ENCODE measurements at regions not wholly inside any gene's neighbourhood (a gene's known extent, or its start where the extent isn't known, plus 50 kb on each side); places are given as distances from the start of the nearest gene placed in this dataset.
"Not testable (repeated sequence)": the region's sequence is repeated elsewhere in the genome, so short reads cannot be mapped to it uniquely, and the experiment has no call there.

DNA sequence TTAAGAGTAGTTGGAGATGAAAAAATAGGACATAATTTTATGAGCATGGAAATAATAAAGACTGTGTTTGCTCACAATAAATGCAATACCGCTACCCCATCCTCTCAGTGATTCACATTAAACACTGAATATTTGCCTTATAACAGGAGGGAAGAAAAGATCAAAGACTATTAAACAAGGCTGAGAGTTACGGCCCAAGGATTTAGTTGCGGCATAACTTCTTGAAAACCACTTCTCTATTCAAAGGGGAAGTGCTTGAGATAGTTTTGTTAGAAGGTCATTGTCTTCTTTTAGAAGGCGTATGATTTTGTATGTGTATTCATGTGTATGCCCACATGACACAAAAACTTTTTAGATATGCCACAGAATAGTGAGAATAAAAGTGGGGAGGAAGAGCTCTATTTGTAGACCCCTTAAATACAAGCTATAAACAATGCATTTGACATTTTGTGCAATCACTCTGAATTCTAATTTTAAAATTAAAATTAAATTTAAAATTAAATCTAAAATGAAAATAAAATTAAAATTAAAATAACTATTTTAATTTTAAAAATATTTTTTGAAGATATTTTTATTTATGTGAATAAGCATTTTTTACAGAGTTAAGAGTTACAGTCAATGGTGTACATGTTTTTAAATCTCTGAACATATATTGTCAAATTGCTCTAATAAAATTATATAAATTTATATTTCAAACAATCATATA is 986.6 kb upstream of the ADAMTS5 start:
- no peaks in the 10 kb centered on the region for H3K4me1 ChIP-seq (ENCODE audit: control extremely low read depth in 1 of 4, control insufficient read depth in 4 of 4, insufficient read depth in 4 of 4, low read length in 3 of 4)
- peak in 2 of 3 donors; percentile 17 to 35 for DNase-seq
- no peaks in the 10 kb centered on the region for H3K9me3 ChIP-seq (ENCODE audit: control extremely low read depth in 1 of 5, control insufficient read depth in 4 of 5, insufficient read depth in 2 of 5, low read depth in 1 of 5, low read length in 4 of 5)
- no CpG with 5 or more reads among the region's 4 CpGs for WGBS (ENCODE audit: insufficient coverage)
- CTCF ChIA-PET: no interaction called here
- POLR2A ChIA-PET: no interaction called here
- H3K27me3 ChIP-seq (replicated peaks in 2 of 5; ENCODE audit: control insufficient read depth in 4 of 5, insufficient read depth in 5 of 5, low read length in 4 of 5): no peaks in the 10 kb centered on the region
- H3K36me3 ChIP-seq (ENCODE audit: control insufficient read depth in 4 of 4, insufficient read depth in 4 of 4, low read length in 3 of 4): no peaks in the 10 kb centered on the region
- H3K4me3 ChIP-seq (ENCODE audit: control insufficient read depth in 1 of 7, extremely low read depth in 1 of 7, insufficient read depth in 4 of 7, low read depth in 2 of 7, low read length in 6 of 7): no peak overlapping the region
- no peak overlapping the region for H3K27ac ChIP-seq (ENCODE audit: insufficient read depth in 1 of 2, low read depth in 1 of 2, low read length in 2 of 2, poor library complexity in 1 of 2, severe bottlenecking in 2 of 2)

DNA sequence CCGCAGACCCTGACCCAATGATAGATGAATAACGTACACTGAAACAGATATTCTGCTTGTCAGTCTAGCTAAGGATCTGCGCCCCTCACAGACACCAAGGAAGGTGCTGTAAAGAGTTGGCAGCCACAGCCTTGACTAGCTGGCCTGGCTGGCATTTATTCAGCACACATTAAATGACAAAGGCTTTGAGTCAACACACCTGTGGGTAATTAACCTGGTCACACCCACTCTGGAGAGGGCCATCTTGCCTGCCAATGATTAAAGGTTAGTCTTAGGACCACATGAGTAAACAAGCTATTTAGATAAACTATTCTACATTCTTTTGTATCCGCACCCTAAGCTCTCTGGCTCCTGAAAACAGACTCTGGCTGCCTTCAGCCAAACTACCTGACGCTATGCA is 982.2 kb upstream of the ADAMTS5 start:
- H3K9me3 ChIP-seq (ENCODE audit: control extremely low read depth in 1 of 5, control insufficient read depth in 4 of 5, insufficient read depth in 2 of 5, low read depth in 1 of 5, low read length in 4 of 5); H3K27me3 ChIP-seq (replicated peaks in 2 of 5; ENCODE audit: control insufficient read depth in 4 of 5, insufficient read depth in 5 of 5, low read length in 4 of 5); DNase-seq; H3K4me1 ChIP-seq (ENCODE audit: control extremely low read depth in 1 of 4, control insufficient read depth in 4 of 4, insufficient read depth in 4 of 4, low read length in 3 of 4); POLR2A ChIA-PET; H3K4me3 ChIP-seq (ENCODE audit: control insufficient read depth in 1 of 7, extremely low read depth in 1 of 7, insufficient read depth in 4 of 7, low read depth in 2 of 7, low read length in 6 of 7); CTCF ChIA-PET; H3K27ac ChIP-seq (ENCODE audit: insufficient read depth in 1 of 2, low read depth in 1 of 2, low read length in 2 of 2, poor library complexity in 1 of 2, severe bottlenecking in 2 of 2); H3K36me3 ChIP-seq (ENCODE audit: control insufficient read depth in 4 of 4, insufficient read depth in 4 of 4, low read length in 3 of 4): not testable (repeated sequence)
- WGBS (ENCODE audit: insufficient coverage): 98% methylated on average over 4 of the region's 5 CpGs

GRCh38 chr21:27930108-27930767 is 963.4 kb upstream of the ADAMTS5 start:
- H3K36me3 ChIP-seq (ENCODE audit: control insufficient read depth in 4 of 4, insufficient read depth in 4 of 4, low read length in 3 of 4); H3K4me1 ChIP-seq (ENCODE audit: control extremely low read depth in 1 of 4, control insufficient read depth in 4 of 4, insufficient read depth in 4 of 4, low read length in 3 of 4); CTCF ChIA-PET; DNase-seq; H3K27ac ChIP-seq (ENCODE audit: insufficient read depth in 1 of 2, low read depth in 1 of 2, low read length in 2 of 2, poor library complexity in 1 of 2, severe bottlenecking in 2 of 2); H3K9me3 ChIP-seq (ENCODE audit: control extremely low read depth in 1 of 5, control insufficient read depth in 4 of 5, insufficient read depth in 2 of 5, low read depth in 1 of 5, low read length in 4 of 5); H3K4me3 ChIP-seq (ENCODE audit: control insufficient read depth in 1 of 7, extremely low read depth in 1 of 7, insufficient read depth in 4 of 7, low read depth in 2 of 7, low read length in 6 of 7); POLR2A ChIA-PET; H3K27me3 ChIP-seq (replicated peaks in 2 of 5; ENCODE audit: control insufficient read depth in 4 of 5, insufficient read depth in 5 of 5, low read length in 4 of 5): not testable (repeated sequence)
- no CpG with 5 or more reads among the region's 1 CpG for WGBS (ENCODE audit: insufficient coverage)

GRCh38 chr21:27929179-27929578 is 962.3 kb upstream of the ADAMTS5 start:
- H3K9me3 ChIP-seq (ENCODE audit: control extremely low read depth in 1 of 5, control insufficient read depth in 4 of 5, insufficient read depth in 2 of 5, low read depth in 1 of 5, low read length in 4 of 5); DNase-seq; CTCF ChIA-PET; H3K4me3 ChIP-seq (ENCODE audit: control insufficient read depth in 1 of 7, extremely low read depth in 1 of 7, insufficient read depth in 4 of 7, low read depth in 2 of 7, low read length in 6 of 7); POLR2A ChIA-PET; H3K4me1 ChIP-seq (ENCODE audit: control extremely low read depth in 1 of 4, control insufficient read depth in 4 of 4, insufficient read depth in 4 of 4, low read length in 3 of 4); H3K27ac ChIP-seq (ENCODE audit: insufficient read depth in 1 of 2, low read depth in 1 of 2, low read length in 2 of 2, poor library complexity in 1 of 2, severe bottlenecking in 2 of 2); H3K27me3 ChIP-seq (replicated peaks in 2 of 5; ENCODE audit: control insufficient read depth in 4 of 5, insufficient read depth in 5 of 5, low read length in 4 of 5); H3K36me3 ChIP-seq (ENCODE audit: control insufficient read depth in 4 of 4, insufficient read depth in 4 of 4, low read length in 3 of 4): not testable (repeated sequence)
- no CpG with 5 or more reads among the region's 4 CpGs for WGBS (ENCODE audit: insufficient coverage)

GRCh38 chr21:27928534-27929115 is 961.7 kb upstream of the ADAMTS5 start:
- H3K4me1 ChIP-seq (ENCODE audit: control extremely low read depth in 1 of 4, control insufficient read depth in 4 of 4, insufficient read depth in 4 of 4, low read length in 3 of 4); H3K27ac ChIP-seq (ENCODE audit: insufficient read depth in 1 of 2, low read depth in 1 of 2, low read length in 2 of 2, poor library complexity in 1 of 2, severe bottlenecking in 2 of 2); H3K4me3 ChIP-seq (ENCODE audit: control insufficient read depth in 1 of 7, extremely low read depth in 1 of 7, insufficient read depth in 4 of 7, low read depth in 2 of 7, low read length in 6 of 7); H3K9me3 ChIP-seq (ENCODE audit: control extremely low read depth in 1 of 5, control insufficient read depth in 4 of 5, insufficient read depth in 2 of 5, low read depth in 1 of 5, low read length in 4 of 5); POLR2A ChIA-PET; H3K27me3 ChIP-seq (replicated peaks in 2 of 5; ENCODE audit: control insufficient read depth in 4 of 5, insufficient read depth in 5 of 5, low read length in 4 of 5); CTCF ChIA-PET; H3K36me3 ChIP-seq (ENCODE audit: control insufficient read depth in 4 of 4, insufficient read depth in 4 of 4, low read length in 3 of 4): not testable (repeated sequence)
- DNase-seq: peak; percentile 8 to 59 (median 29)
- no CpG with 5 or more reads among the region's 3 CpGs for WGBS (ENCODE audit: insufficient coverage)

- POLR2A ChIA-PET; H3K4me3 ChIP-seq (ENCODE audit: control insufficient read depth in 1 of 7, extremely low read depth in 1 of 7, insufficient read depth in 4 of 7, low read depth in 2 of 7, low read length in 6 of 7); CTCF ChIA-PET; H3K27me3 ChIP-seq (replicated peaks in 2 of 5; ENCODE audit: control insufficient read depth in 4 of 5, insufficient read depth in 5 of 5, low read length in 4 of 5); H3K9me3 ChIP-seq (ENCODE audit: control extremely low read depth in 1 of 5, control insufficient read depth in 4 of 5, insufficient read depth in 2 of 5, low read depth in 1 of 5, low read length in 4 of 5); H3K4me1 ChIP-seq (ENCODE audit: control extremely low read depth in 1 of 4, control insufficient read depth in 4 of 4, insufficient read depth in 4 of 4, low read length in 3 of 4); DNase-seq; H3K27ac ChIP-seq (ENCODE audit: insufficient read depth in 1 of 2, low read depth in 1 of 2, low read length in 2 of 2, poor library complexity in 1 of 2, severe bottlenecking in 2 of 2); H3K36me3 ChIP-seq (ENCODE audit: control insufficient read depth in 4 of 4, insufficient read depth in 4 of 4, low read length in 3 of 4): not testable (repeated sequence)
- no CpG with 5 or more reads among the region's 1 CpG for WGBS (ENCODE audit: insufficient coverage)
Observed at GRCh38 chr21:27921421-27921820, 954.5 kb upstream of the ADAMTS5 start.

- H3K27ac ChIP-seq (ENCODE audit: insufficient read depth in 1 of 2, low read depth in 1 of 2, low read length in 2 of 2, poor library complexity in 1 of 2, severe bottlenecking in 2 of 2); DNase-seq; H3K36me3 ChIP-seq (ENCODE audit: control insufficient read depth in 4 of 4, insufficient read depth in 4 of 4, low read length in 3 of 4); POLR2A ChIA-PET; H3K4me3 ChIP-seq (ENCODE audit: control insufficient read depth in 1 of 7, extremely low read depth in 1 of 7, insufficient read depth in 4 of 7, low read depth in 2 of 7, low read length in 6 of 7); H3K27me3 ChIP-seq (replicated peaks in 2 of 5; ENCODE audit: control insufficient read depth in 4 of 5, insufficient read depth in 5 of 5, low read length in 4 of 5); H3K4me1 ChIP-seq (ENCODE audit: control extremely low read depth in 1 of 4, control insufficient read depth in 4 of 4, insufficient read depth in 4 of 4, low read length in 3 of 4); CTCF ChIA-PET; H3K9me3 ChIP-seq (ENCODE audit: control extremely low read depth in 1 of 5, control insufficient read depth in 4 of 5, insufficient read depth in 2 of 5, low read depth in 1 of 5, low read length in 4 of 5): not testable (repeated sequence)
Observed at GRCh38 chr21:27917966-27918365, 951.1 kb upstream of the ADAMTS5 start.

Data from common myeloid progenitor, CD34-positive (primary cell).